Right cardiac atrium (tissue), 5 donors: ENCODE measurements at regions not wholly inside any gene's neighbourhood (a gene's known extent, or its start where the extent isn't known, plus 50 kb on each side); places are given as distances from the start of the nearest gene placed in this dataset.

Source experiments
- ATAC-seq, 2 donors: fragments of 200-7000 bp; cut with Tn5 transposase; one replicate each; pipeline versions ENCODE4 v1.8.0 to v1.9.1; 2020; ENCODE audit warnings: moderate library complexity in 2 of 2, mild to moderate bottlenecking in 1 of 2
- DNase-seq, 3 donors: peaks; one replicate each; pipeline ENCODE4 v3.0.0-alpha.2; 2020
- H3K27ac ChIP-seq: one replicate; pipeline ENCODE4 v1.5.1; 2013; ENCODE audit warnings: mild to moderate bottlenecking, low read length, control low read depth, moderate library complexity
- H3K27me3 ChIP-seq: one replicate; pipeline ENCODE4 v1.6.1; 2013; ENCODE audit not compliant: control insufficient read depth, insufficient read depth
- H3K4me1 ChIP-seq: one replicate; pipeline ENCODE4 v1.6.1; 2013; ENCODE audit warnings: low read length; ENCODE audit not compliant: control insufficient read depth, insufficient read depth
- H3K4me3 ChIP-seq: one replicate; pipeline ENCODE4 v1.5.1; 2013; ENCODE audit warnings: low read length, control low read depth
- H3K9me3 ChIP-seq: one replicate; pipeline ENCODE4 v1.6.1; 2013; ENCODE audit warnings: low read length; ENCODE audit not compliant: control insufficient read depth
- WGBS: extraction: QIAGEN DNeasy Blood & Tissue Kit; methylation state at CpG from one replicate; pipeline ENCODE4 v1.1.7; 2013; 5-methylcytosine and 5-hydroxymethylcytosine counted together
- intact Hi-C, 4 donors: fragments of 100-400 bp; cut with DNase I; formaldehyde crosslinking; loops; one replicate each; pipeline versions ENCODE4 v1.11.0 to v1.14.0; 2022 to 2023
- donor health status: healthy with polysubstance abuse.
- donor health status: DM: no; HTN: yes; CAD: no.
- donor health status: DM: no; HTN: no; CAD: no.
- donor health status: DM: no; HTN: yes; CAD: no; lungs with severe emphysema.
- donor health status: DM: yes; HTN: yes; CAD: no.

DNA sequence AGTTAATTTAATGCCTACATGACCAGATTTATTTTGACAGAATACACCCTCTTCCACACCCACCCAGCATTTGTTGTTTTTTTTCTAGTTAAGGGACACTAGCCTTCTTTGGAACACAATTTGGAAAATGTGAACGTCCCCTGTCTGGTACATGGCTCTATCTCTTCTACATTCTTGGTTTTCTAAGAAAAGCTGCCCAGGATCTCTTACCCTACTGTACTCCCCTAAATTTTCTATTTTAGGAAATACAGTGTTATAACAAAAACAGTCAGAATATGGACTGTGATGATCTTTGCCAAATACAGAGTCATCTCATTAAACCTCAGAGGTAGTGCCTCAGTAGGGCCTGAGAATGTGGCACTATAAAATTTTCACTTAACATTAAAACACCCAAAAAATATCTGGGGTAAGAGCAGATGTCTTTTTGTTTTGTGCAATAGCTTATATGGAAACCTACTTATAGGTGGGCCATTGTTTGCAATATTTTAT is 93.1 kb upstream of the SPON1 start:
- H3K27ac ChIP-seq, result no peak overlapping the region
- intact Hi-C loops, result no loop called here

GRCh38 chr11:13874597-13874996 is 87.9 kb upstream of the SPON1 start:
- DNase-seq (no peak), ATAC-seq (no peak)
- H3K4me3 ChIP-seq, result no peak overlapping the region
- H3K27me3 ChIP-seq, result no peaks in the 10 kb centered on the region
- no peaks in the 10 kb centered on the region for H3K9me3 ChIP-seq
- H3K4me1 ChIP-seq, result no peaks in the 10 kb centered on the region
- no peak overlapping the region for H3K27ac ChIP-seq
- intact Hi-C loops, result no loop called here

More for the DNA sequence above, 93.1 kb upstream of the SPON1 start:
- no peak overlapping the region for H3K4me3 ChIP-seq
- ATAC-seq, result no peak
- no peaks in the 10 kb centered on the region for H3K9me3 ChIP-seq
- DNase-seq, result no peak
- H3K27me3 ChIP-seq, result no peaks in the 10 kb centered on the region
- 43% methylated on average over 1 of the region's 1 CpG for WGBS
- no peaks in the 10 kb centered on the region for H3K4me1 ChIP-seq

DNA sequence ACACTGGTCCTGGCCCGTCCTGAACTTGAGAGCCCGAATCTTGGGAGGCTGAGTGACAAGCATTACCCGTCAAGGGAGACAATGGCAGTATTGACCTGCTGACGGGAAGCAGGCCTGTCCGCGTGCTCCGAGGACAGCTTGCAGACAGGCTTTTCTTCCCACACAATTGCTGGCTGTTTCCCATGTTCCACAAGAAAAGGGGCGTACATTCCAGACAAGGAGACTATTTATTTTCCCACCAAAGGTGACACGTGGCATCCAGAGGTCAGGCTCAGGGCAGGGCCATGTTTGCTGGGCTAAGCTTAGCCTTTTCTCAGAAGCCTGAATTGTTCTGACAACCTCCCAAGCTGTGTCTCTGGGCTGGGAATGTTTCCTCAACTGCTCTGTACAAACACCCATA is 86.9 kb upstream of the SPON1 start:
- Histone ChIP-seq H3K4me3 (no peak overlapping the region), H3K9me3 (no peaks in the 10 kb centered on the region), H3K4me1 (no peaks in the 10 kb centered on the region), H3K27me3 (no peaks in the 10 kb centered on the region), H3K27ac (no peak overlapping the region)
- no peak for DNase-seq
- ATAC-seq, result no peak
- WGBS, result 77% methylated on average over 9 of the region's 9 CpGs
- intact Hi-C loops, result no loop called here

- no peak overlapping the region for H3K4me3 ChIP-seq
- no peaks in the 10 kb centered on the region for H3K4me1 ChIP-seq
- 69% methylated on average over 2 of the region's 2 CpGs for WGBS
- DNase-seq (no peak), ATAC-seq (no peak)
- H3K27me3 ChIP-seq, result no peaks in the 10 kb centered on the region
- no peaks in the 10 kb centered on the region for H3K9me3 ChIP-seq
- intact Hi-C loops, result no loop called here
- no peak overlapping the region for H3K27ac ChIP-seq
Observed at GRCh38 chr11:13876423-13876822, 86.1 kb upstream of the SPON1 start.

DNA sequence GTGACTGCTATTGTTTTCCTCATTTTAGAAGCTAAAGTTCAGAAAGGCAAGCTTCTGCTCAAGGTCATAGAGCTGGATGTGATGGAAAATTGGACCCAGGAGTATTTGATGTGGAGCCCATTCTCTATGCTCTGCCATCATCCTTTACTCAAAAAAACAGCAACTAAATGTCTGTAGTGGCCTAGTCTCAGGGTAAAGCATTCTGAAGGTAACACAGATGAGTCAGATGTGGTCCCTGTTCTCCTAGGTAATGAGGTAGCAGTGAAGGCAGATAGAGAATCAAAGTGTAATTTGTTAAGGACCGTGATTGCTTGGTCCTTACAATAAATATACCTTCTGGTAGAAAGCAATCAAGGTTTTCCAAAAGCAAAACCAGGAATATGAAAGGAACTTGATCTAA is 84.4 kb upstream of the SPON1 start:
- no peak for DNase-seq
- Histone ChIP-seq H3K27ac (no peak overlapping the region), H3K4me1 (no peaks in the 10 kb centered on the region), H3K9me3 (no peaks in the 10 kb centered on the region), H3K4me3 (no peak overlapping the region), H3K27me3 (no peaks in the 10 kb centered on the region)
- intact Hi-C loops, result no loop called here
- WGBS, result 95% methylated on average over 1 of the region's 1 CpG
- no peak for ATAC-seq

DNA sequence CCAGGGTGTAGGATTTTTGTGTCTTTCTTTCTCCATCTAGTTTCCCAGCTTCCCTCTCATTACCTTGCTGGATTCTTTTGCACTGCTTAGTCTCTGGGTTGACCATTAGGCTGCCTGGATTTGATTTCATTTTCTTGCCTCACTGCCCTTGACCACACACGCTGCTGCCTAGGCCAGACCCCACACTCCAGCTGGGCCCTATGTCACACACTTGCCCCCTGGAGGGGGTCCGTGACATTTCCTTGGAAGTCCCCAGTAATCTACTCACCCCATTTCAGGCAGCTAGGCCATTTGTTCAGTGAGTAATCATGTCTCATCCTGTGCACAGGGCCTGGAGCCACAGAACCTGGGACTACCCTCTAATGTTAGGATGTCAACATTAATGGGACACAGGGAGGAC is 81.9 kb upstream of the SPON1 start:
- WGBS, result 95% methylated on average over 2 of the region's 2 CpGs
- no peak for ATAC-seq
- intact Hi-C loops, result no loop called here
- H3K4me1 ChIP-seq, result no peaks in the 10 kb centered on the region
- no peak overlapping the region for H3K4me3 ChIP-seq
- no peak for DNase-seq
- H3K27ac ChIP-seq, result no peak overlapping the region
- no peaks in the 10 kb centered on the region for H3K27me3 ChIP-seq
- no peaks in the 10 kb centered on the region for H3K9me3 ChIP-seq

DNA sequence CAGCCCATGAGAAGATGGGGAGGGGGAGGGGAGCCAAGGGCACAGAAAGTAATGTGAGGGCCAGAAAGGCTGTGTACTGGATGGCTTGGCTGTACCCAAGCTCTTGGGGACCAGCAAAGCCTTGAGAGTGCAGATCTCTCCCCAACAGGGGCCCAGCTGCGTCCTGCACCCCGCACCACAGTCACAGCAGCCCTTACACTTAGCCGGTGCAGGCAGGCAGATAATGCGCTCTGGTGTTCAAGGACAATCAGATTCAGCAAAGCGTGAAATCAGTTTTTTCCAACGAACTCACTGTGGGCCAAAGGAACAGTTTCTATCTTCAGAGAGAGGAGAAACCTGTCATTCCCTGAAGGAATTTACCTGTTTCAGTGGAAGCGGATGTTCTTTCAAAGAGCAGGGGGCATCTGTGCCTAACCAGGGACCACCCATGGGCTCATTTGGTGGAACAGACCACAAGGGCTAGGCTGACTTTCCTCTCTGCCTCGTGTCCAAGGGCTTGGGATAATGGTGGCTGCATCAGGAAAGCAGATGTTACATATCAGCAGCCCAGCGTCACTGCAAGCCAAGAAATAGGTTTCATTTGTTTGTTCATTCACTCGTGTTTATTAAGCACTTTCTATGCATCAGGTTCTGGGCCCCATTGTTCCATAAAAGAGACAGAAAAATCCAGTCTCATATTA is 81.2 kb upstream of the SPON1 start:
- H3K4me1 ChIP-seq, result no peaks in the 10 kb centered on the region
- H3K9me3 ChIP-seq, result no peaks in the 10 kb centered on the region
- WGBS, result 72% methylated on average over 10 of the region's 10 CpGs
- H3K4me3 ChIP-seq, result no peak overlapping the region
- intact Hi-C loops, result no loop called here
- H3K27me3 ChIP-seq, result no peaks in the 10 kb centered on the region
- no peak for ATAC-seq
- no peak overlapping the region for H3K27ac ChIP-seq
- no peak for DNase-seq

- Histone ChIP-seq H3K9me3 (no peaks in the 10 kb centered on the region), H3K4me1 (no peaks in the 10 kb centered on the region), H3K4me3 (no peak overlapping the region), H3K27me3 (no peaks in the 10 kb centered on the region), H3K27ac (no peak overlapping the region)
- ATAC-seq (no peak), DNase-seq (no peak)
- intact Hi-C loops, result no loop called here
- WGBS, result 50% methylated on average over 4 of the region's 4 CpGs
Observed at GRCh38 chr11:13883042-13883441, 79.5 kb upstream of the SPON1 start.

- Histone ChIP-seq H3K27me3 (no peaks in the 10 kb centered on the region), H3K4me1 (no peaks in the 10 kb centered on the region), H3K4me3 (no peak overlapping the region), H3K27ac (no peak overlapping the region), H3K9me3 (no peaks in the 10 kb centered on the region)
- intact Hi-C loops, result no loop called here
- WGBS, result 80% methylated on average over 6 of the region's 6 CpGs
- no peak for DNase-seq
- ATAC-seq, result no peak
Observed at GRCh38 chr11:13883589-13883988, 78.9 kb upstream of the SPON1 start.

- no peak overlapping the region for H3K27ac ChIP-seq
- no peaks in the 10 kb centered on the region for H3K9me3 ChIP-seq
- H3K4me1 ChIP-seq, result no peaks in the 10 kb centered on the region
- 88% methylated on average over 9 of the region's 9 CpGs for WGBS
- H3K27me3 ChIP-seq, result no peaks in the 10 kb centered on the region
- DNase-seq (no peak), ATAC-seq (no peak)
- no peak overlapping the region for H3K4me3 ChIP-seq
- intact Hi-C loops, result no loop called here
Observed at GRCh38 chr11:13884158-13884799, 78.2 kb upstream of the SPON1 start.

DNA sequence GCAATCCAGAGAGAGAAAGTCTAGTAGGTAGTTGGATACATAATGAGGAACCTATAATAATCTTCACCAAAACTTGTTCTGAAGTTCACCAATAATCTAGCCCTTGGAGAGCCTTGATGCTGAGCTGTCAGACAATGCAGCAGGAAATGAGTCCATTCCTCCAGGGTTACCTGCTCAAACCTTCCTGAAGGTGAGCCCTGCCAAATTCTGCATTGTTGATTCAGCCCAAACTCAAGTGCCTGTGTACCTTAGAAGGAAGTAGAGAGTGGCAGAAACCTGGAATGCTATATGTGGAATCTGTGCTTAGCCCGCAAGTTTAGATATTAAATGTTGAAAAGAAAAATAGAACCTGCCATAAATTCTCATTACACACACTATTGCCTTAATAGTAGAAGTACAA is 77.4 kb upstream of the SPON1 start:
- Histone ChIP-seq H3K9me3 (no peaks in the 10 kb centered on the region), H3K27me3 (no peaks in the 10 kb centered on the region), H3K4me1 (no peaks in the 10 kb centered on the region), H3K4me3 (no peak overlapping the region), H3K27ac (no peak overlapping the region)
- no peak for ATAC-seq
- DNase-seq, result no peak
- WGBS, result 96% methylated on average over 1 of the region's 1 CpG
- intact Hi-C loops, result no loop called here
